A549 (cell line): ENCODE measurements at regions not wholly inside any gene's neighbourhood (a gene's known extent, or its start where the extent isn't known, plus 50 kb on each side); places are given as distances from the start of the nearest gene placed in this dataset.

Source experiments
- CTCF ChIP-seq: fragments of >200 bp; sonication (Bioruptor Twin); formaldehyde crosslinking; IDR thresholded peaks from 3 replicates; pipeline ENCODE4 v1.5.1; 2016
- POLR2A ChIP-seq: IDR thresholded peaks from 2 replicates; pipeline ENCODE4 v1.6.1; 2012; ENCODE audit warnings: mild to moderate bottlenecking, low read length

GRCh38 chr21:18887922-18888602 lies 484.5 kb upstream of the TMPRSS15 start:
- TF ChIP-seq CTCF: no peak
- TF ChIP-seq POLR2A: no peak
